Fibroblast of villous mesenchyme (primary cell): ENCODE measurements at regions not wholly inside any gene's neighbourhood (a gene's known extent, or its start where the extent isn't known, plus 50 kb on each side); places are given as distances from the start of the nearest gene placed in this dataset.

Experiments
- DNase-seq: peaks from one replicate; pipeline ENCODE4 v3.0.0-alpha.2; 2010; ENCODE audit warnings: low read depth
- H3K4me3 ChIP-seq: 2 replicates; pipeline ENCODE4 v1.5.1; 2011; ENCODE audit warnings: low read depth, mild to moderate bottlenecking, low read length
- TF ChIP-seq, protein P1 (sequence below): IDR thresholded peaks from 2 replicates; pipeline ENCODE4 v1.5.1; 2012; ENCODE audit warnings: low read depth, mild to moderate bottlenecking, low read length; ENCODE audit not compliant: insufficient read depth

DNA sequence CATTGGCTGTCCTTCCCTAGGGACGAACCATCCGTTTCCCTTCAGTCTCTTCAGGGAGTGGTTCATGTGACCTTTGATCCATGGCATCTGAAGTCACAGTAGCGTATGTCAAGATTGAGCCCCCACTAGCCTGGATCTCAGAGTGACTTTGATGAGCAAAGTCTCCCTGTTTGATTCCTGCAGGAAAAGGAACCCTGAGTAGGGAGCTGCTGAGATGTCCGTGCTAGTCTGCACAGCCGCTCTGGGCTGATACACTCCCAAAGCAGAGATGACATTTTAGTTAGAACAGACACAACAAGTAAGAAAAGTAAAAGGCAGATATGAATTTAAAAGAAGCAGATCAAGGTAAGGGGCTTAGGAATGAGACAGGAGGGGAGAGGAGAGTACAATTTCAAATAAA lies 899.4 kb downstream of the C6orf118 start:
- no peak for DNase-seq
- TF ChIP-seq, protein P1, sequence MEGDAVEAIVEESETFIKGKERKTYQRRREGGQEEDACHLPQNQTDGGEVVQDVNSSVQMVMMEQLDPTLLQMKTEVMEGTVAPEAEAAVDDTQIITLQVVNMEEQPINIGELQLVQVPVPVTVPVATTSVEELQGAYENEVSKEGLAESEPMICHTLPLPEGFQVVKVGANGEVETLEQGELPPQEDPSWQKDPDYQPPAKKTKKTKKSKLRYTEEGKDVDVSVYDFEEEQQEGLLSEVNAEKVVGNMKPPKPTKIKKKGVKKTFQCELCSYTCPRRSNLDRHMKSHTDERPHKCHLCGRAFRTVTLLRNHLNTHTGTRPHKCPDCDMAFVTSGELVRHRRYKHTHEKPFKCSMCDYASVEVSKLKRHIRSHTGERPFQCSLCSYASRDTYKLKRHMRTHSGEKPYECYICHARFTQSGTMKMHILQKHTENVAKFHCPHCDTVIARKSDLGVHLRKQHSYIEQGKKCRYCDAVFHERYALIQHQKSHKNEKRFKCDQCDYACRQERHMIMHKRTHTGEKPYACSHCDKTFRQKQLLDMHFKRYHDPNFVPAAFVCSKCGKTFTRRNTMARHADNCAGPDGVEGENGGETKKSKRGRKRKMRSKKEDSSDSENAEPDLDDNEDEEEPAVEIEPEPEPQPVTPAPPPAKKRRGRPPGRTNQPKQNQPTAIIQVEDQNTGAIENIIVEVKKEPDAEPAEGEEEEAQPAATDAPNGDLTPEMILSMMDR: no peak
- H3K4me3 ChIP-seq: no peak overlapping the region

DNA sequence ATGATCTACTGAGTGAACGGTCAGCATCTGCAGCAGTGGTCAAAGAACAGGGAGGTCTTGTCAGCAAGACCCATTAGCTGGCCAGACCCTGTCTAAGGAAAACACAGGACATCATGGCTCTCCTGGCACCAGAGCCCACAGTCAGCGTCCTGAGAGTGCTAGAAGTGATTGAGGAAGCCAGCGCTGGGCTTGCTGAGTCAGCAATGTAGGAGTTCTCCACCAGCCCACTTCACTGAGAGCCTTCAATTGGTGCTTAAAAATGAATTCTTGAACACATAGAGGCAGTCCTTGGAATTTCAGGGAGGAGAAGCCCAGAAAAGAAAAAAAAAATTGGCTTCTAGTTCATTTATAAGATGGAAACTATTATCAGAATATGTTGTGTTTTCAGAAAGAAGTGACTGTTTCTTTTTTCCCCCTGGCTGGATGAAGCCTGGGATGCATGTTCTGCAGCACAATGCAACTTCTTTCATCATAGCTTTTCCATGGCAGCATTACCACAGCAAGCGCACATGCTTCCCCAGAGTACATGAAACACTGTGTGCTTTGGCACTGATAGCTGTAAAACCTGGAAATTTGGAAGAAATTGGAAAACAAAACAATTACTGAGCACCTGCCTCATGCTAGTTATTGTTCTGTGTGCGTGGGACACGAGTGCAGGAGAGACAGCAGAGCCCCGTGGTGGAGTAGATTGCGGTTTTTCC lies 899.9 kb downstream of the C6orf118 start:
- TF ChIP-seq, protein P1: no peak
- H3K4me3 ChIP-seq: no peak overlapping the region
- no peak for DNase-seq

DNA sequence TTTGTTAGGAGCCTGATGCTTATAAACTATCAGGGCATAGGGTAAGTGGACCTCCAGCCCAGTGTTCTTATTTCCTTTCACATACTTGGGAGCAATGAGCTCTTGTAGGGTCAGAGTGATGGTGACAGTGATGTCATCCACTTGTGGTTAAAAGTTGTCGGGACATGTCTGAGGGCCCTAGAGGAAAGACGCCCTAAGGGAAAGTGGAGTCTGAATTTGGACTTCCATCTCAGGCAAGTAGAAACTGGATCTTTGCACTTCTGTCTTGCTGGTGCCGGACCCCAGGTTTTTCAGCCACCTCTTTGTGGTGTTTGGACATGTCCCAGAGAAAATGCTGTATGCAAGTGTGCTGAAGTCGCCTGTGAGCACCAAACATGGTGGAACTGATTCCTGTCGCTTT lies 900.5 kb downstream of the C6orf118 start:
- no peak overlapping the region for H3K4me3 ChIP-seq
- DNase-seq: no peak
- TF ChIP-seq, protein P1: no peak

DNA sequence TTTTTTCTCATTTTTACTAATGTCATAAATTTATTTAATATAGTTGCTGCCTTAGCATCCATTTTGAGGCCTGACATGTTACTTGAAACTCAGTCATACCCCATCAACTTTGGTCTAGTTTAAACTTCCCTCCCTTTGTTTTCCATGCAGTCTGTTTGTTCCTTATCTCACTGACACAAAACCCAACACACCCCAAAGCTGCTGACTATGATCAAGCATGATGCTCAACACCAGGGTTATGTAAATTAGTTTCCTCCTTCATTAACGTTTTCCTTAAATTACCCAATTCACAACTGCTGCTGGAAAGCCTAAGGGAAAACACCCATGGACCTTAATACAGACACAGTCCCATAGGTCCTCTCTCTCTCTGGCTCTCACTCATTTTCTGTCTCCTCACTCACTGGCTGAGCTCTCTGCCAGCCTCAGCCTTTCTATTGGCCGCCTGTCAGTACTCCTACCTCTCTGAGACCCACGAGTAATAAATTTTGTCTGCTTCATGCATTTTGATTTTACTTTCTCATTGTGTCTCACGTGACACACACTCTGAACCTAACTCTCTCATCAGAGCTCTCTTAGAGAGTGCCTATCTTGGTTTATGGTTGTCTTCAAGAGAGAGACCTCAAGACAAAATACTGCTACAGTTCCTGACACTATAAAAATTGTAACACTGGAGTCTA lies 904.5 kb downstream of the C6orf118 start:
- TF ChIP-seq, protein P1: no peak
- DNase-seq: no peak
- no peak overlapping the region for H3K4me3 ChIP-seq

DNA sequence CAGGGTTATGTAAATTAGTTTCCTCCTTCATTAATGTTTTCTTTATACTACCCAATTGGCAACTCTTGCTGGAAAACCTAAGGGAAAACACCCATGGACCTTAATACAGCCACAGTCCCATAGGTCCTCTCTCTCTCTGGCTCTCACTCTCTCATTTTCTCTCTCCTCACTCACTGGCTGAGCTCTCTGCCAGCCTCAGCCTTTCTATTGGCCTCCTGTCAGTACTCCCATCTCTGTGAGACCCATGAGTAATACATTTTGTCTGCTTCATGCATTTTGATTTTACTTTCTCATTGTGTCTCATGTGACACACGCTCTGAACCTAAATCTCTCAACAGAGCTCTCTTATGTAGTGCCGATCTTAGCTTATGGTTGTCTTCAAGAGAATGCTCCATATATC lies 907.5 kb downstream of the C6orf118 start:
- TF ChIP-seq, protein P1: no peak
- no peak for DNase-seq
- no peak overlapping the region for H3K4me3 ChIP-seq

DNA sequence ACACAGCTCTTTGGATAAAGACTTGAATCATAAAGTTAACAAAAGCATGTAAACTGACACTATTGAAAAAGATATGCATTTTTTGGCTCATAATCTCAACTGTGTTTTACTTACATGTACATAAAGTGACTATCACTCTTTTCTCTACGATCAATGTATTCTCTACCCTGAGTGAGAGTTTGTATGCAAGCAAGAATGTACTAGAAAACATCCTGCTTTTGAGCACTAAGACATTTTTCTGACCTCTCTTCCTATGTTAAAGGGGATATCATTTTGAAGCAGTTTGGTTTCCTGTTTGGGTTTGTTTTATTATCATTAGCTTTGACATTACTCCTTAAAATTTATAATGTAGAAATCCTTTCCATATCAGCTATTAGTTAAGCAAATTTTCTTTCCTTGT lies 910.8 kb downstream of the C6orf118 start:
- no peak overlapping the region for H3K4me3 ChIP-seq
- TF ChIP-seq, protein P1: no peak
- no peak for DNase-seq
